ENCODE measurements at regions not wholly inside any gene's neighbourhood (a gene's known extent, or its start where the extent isn't known, plus 50 kb on each side); places are given as distances from the start of the nearest gene placed in this dataset.

DNA sequence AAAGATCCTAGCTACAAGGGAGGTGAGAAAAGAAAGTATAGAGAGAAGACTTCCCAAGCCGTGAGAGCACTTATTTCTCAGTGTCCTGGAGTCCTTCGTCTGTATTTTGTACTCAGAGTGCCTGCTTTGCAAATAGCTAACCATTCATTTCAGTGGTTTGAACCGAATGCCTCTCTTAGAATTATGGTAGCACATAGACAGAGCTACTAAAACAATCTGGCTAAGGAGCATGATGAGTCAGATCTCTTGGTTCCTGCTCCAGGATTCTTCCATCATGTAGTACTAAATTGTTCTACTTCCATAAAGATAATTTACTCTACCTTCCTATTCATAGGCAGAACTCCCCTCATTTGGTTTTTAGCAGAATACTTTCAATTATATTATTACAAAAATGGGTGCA is 946.6 kb downstream of the STIM2 start:
- TF ChIP-seq, protein P1, sequence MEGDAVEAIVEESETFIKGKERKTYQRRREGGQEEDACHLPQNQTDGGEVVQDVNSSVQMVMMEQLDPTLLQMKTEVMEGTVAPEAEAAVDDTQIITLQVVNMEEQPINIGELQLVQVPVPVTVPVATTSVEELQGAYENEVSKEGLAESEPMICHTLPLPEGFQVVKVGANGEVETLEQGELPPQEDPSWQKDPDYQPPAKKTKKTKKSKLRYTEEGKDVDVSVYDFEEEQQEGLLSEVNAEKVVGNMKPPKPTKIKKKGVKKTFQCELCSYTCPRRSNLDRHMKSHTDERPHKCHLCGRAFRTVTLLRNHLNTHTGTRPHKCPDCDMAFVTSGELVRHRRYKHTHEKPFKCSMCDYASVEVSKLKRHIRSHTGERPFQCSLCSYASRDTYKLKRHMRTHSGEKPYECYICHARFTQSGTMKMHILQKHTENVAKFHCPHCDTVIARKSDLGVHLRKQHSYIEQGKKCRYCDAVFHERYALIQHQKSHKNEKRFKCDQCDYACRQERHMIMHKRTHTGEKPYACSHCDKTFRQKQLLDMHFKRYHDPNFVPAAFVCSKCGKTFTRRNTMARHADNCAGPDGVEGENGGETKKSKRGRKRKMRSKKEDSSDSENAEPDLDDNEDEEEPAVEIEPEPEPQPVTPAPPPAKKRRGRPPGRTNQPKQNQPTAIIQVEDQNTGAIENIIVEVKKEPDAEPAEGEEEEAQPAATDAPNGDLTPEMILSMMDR (IDR thresholded peaks at IDR 0.05), result no peak
- no peak for TF ChIP-seq POLR2A (IDR thresholded peaks at IDR 0.05)

Measured in lower leg skin (tissue), 3 donors.